ENCODE measurements at regions not wholly inside any gene's neighbourhood (a gene's known extent, or its start where the extent isn't known, plus 50 kb on each side); places are given as distances from the start of the nearest gene placed in this dataset.

GRCh38 chr15:47561102-47561501 is 156.2 kb upstream of the SEMA6D start:
- intact Hi-C loops (cut with DNase I), result no loop called here
- DNase-seq (ENCODE audit: low spot score), result no peak

DNA sequence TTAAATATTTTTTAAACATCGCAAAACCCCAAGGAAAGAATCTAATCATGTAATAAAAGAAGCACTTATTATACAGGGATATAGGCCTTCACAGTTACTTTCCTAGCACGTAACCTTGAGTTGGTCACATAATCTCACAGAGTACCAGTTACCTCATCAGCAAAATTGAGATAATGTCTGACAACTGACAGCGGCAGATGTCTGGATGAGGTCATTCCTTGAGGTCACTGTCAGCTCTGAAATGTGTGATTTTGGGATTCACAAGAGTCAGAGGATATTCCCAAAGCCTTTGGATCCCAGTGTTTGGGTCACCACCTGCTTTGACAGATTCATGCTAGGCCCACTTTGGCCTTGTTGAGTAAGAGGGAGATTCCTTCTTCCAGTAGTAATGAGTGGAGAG is 151.4 kb upstream of the SEMA6D start:
- intact Hi-C loops (cut with DNase I), result no loop called here
- DNase-seq (ENCODE audit: low spot score), result no peak

GRCh38 chr15:47566610-47567009 is 150.7 kb upstream of the SEMA6D start:
- no peak for DNase-seq (ENCODE audit: low spot score)
- intact Hi-C loops (cut with DNase I), result no loop called here

GRCh38 chr15:47568030-47568429 is 149.3 kb upstream of the SEMA6D start:
- DNase-seq (ENCODE audit: low spot score), result no peak
- intact Hi-C loops (cut with DNase I), result no loop called here

- DNase-seq (ENCODE audit: low spot score), result no peak
- intact Hi-C loops (cut with DNase I), result no loop called here
These were observed 147.3 kb upstream of the SEMA6D start for GRCh38 chr15:47570044-47570443.

- intact Hi-C loops (cut with DNase I), result no loop called here
- DNase-seq (ENCODE audit: low spot score), result no peak
These were observed 146.9 kb upstream of the SEMA6D start for GRCh38 chr15:47570451-47570850.

DNA sequence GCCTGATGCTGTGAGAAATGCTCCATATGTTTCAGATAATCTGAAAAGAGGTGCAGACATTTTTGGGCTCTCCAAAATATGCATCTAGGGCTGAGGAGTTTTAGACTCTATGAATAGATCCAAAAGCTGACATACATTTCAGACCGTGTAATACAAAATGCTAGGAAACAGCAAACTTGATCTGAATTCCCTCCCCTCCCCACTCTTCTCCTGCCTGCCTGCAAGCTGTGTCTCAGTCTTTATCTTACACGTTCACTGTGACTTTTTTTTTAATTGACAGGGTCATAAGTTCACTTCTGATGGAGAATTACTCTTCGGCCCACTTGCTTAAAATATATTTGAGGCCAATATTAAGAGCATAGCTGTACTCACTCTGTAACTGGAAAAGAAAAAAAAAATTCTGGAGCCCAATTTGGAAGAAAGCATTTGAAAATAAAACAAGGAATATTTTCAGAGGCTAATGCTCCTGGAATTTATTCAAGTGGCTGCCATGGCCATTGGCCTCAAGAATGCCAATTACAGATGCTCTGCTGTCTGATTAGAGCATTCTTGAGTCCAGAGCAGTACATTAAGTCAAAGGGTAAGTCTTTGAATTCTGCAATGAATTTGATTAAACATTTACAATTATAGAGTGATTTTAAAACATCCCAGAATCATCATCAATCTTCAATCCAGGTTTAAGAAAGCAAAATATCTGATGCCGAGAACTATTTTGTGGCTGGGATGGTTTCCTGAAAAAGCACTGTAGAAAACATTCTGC is 146.2 kb upstream of the SEMA6D start:
- intact Hi-C loops (cut with DNase I), result no loop called here
- no peak for DNase-seq (ENCODE audit: low spot score)

DNA sequence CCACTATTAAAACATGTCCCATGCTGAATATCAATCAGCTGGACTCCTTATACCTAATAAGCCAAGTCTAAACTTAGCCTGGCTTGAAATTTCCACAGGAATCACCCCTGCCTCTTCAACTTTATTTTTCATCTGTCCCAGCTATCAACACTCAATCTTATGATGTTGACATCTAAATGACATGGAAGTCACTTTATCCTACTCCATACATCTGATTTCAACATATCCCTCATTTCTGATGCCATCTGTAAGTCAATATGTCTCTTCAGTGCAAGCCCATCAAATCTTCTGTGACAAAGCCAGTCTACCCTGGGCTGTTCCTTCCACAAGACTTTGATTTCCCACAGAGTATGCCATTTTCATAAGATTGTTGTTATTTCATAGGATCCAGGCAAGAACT is 143.6 kb upstream of the SEMA6D start:
- DNase-seq (ENCODE audit: low spot score), result no peak

GRCh38 chr15:47577000-47577399 is 140.3 kb upstream of the SEMA6D start:
- DNase-seq (ENCODE audit: low spot score), result no peak
- intact Hi-C loops (cut with DNase I), result no loop called here

More for the DNA sequence above, 143.6 kb upstream of the SEMA6D start:
- intact Hi-C loops (cut with DNase I), result no loop called here

DNA sequence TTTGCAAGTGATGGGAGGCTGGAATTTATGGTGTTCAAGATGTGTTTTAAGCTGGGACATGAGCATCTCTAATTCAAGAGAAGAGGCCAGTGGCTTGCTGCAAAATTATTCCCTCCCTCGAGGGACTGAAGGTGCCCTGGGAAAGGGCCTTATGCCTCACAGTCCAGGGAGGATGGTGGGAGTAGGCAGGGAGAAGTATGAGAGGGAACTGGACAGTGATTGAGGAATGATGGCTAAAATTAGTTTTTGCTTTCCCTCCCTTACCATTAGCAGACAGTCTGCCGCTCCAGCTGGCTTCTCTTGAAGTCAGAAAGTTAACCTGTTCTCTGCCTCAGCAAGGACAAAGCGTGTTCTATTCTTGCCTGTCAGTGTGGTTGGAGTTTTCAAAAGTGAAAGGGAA is 139.8 kb upstream of the SEMA6D start:
- DNase-seq (ENCODE audit: low spot score), result no peak
- intact Hi-C loops (cut with DNase I), result no loop called here

- intact Hi-C loops (cut with DNase I), result no loop called here
- no peak for DNase-seq (ENCODE audit: low spot score)
These were observed 135.1 kb upstream of the SEMA6D start for GRCh38 chr15:47582233-47582632.

DNA sequence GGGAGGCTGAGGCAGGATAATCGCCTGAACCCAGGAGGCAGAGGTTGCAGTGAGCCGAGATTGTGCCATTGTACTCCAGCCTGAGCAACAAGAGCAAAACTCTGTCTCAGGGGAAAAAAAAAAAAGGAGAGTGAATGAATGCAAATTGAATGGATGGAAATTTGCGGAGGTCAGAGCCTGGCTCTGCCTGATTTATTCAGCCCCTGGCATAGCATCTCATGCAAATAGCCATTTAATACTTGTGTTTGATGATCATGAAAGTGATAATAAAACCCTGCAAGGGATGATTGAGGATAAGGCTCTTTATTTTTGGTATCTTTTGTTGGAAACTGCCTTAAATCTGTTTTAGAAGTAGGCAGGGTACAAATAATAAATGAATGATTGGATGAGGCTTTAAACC is 133.0 kb upstream of the SEMA6D start:
- no peak for DNase-seq (ENCODE audit: low spot score)
- intact Hi-C loops (cut with DNase I), result no loop called here

DNA sequence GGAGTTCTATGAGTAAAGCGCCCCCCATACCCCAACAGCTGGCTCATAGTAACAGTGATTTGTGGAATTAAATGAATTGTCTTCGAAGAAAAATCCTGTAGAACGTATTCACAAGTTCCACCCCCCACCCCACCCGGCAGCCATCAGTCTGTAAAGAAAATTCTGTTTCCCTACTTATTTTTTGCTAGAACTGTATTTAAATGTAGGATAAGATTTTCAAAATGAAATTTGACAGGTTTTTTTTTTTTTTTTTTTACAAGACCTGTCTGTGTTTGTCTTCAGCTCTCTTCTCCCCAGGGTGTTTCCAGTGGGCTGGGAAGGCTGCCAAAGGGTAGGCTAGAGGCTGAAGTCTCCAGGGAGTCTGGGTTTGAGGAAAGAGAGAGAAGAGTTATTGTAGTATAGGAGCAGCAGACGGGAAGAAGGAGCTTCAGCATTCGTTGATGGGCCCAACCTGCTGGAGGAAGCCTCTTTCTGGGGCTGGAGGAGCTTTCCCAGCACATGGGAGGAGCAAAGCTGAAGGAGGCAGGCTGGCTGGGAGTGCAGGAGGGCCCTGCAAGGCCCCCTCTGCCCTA is 130.6 kb upstream of the SEMA6D start:
- intact Hi-C loops (cut with DNase I), result no loop called here
- no peak for DNase-seq (ENCODE audit: low spot score)

- no peak for DNase-seq (ENCODE audit: low spot score)
- intact Hi-C loops (cut with DNase I), result no loop called here
These were observed 129.1 kb upstream of the SEMA6D start for GRCh38 chr15:47587940-47588802.

- DNase-seq (ENCODE audit: low spot score), result no peak
- intact Hi-C loops (cut with DNase I), result no loop called here
These were observed 128.3 kb upstream of the SEMA6D start for GRCh38 chr15:47588958-47589357.

DNA sequence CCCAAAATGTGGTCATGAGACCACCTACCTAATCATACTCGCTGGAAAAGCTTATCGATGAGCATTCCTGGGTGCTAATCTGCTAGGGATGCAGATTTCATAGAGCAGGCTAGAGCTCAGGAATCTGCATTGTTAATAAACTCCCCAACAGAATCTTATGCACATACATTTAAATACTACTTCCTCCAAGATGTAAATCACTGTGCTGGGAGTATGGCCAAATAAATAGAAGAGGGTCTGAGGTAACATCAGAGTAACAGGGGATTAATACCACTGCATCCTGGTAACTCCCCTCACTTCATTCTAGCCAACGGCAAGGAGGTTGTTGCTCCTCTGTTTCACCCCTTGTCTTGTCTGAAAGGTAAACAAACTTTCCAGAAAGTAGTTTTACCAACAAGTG is 118.3 kb upstream of the SEMA6D start:
- intact Hi-C loops (cut with DNase I), result no loop called here
- DNase-seq (ENCODE audit: low spot score), result no peak

DNA sequence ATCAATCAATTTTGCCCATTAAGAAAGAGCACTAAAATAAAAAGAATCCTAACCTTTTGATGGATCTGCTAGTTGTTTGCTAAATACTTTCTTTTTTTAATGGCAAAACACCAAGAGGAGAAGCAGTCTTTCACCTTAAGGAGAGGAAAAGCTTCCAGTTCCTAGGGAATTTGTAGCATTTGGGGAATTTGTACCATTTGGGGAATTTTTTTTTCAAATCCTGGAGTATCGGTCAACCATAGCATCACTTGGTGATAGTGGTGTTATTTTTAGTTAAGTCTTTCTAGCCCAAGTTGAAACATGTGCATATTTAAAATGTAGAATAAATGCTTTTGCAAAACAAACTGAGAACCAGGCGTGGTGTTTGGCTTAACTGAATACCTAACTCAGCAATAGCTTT is 117.5 kb upstream of the SEMA6D start:
- intact Hi-C loops (cut with DNase I), result no loop called here

GRCh38 chr15:47602121-47602520 is 115.2 kb upstream of the SEMA6D start:
- intact Hi-C loops (cut with DNase I), result no loop called here
- no peak for DNase-seq (ENCODE audit: low spot score)

More for the DNA sequence above, 117.5 kb upstream of the SEMA6D start:
- DNase-seq (ENCODE audit: low spot score), result no peak

- DNase-seq (ENCODE audit: low spot score), result no peak
- intact Hi-C loops (cut with DNase I), result no loop called here
These were observed 114.3 kb upstream of the SEMA6D start for GRCh38 chr15:47603026-47603425.

DNA sequence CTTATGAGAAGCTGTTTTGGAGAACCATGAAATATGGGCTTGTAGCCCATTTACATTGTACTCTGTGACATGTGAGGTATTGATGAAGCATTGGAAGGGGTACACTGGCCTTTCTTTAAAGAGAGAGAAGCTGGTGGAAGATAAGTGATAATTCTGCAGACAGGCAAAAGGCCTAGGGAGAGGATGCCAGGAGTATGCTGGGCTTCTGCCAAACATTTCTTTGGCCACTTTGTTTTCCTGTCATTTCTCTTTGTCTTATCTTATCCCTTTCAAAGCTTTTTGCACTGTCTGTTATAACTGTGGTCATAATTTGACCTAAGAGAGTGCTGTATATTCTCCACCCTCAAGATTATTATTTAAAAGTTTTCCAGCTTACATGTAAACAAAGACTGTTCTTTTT is 109.6 kb upstream of the SEMA6D start:
- no peak for DNase-seq (ENCODE audit: low spot score)
- intact Hi-C loops (cut with DNase I), result loop anchor here (5.0 kb wide), 1 partner anchor 95 kb away; no protein-coding TSS in a partner anchor

DNA sequence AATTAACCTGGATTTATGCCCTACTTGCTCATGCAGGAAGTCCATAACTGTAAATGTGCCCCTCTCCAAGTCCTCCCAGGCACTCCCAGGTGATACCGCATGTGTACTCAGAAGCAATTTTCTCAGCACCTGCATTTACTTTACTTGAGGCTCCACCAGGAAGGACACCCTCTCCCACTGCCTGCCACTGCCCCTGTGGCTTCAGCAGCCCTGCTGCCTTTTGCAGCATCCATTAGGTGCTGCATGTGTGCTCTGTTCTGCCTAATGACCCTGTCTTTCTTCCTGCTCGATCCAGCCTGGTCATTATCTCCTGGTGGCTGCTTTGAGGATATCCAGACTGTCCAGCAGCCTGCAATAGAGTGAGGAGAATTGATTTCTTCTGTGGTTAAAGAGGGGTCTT is 107.6 kb upstream of the SEMA6D start:
- DNase-seq (ENCODE audit: low spot score), result no peak
- intact Hi-C loops (cut with DNase I), result loop anchor here (5.0 kb wide), 1 partner anchor 97 kb away; no protein-coding TSS in a partner anchor
